ENCODE measurements at regions not wholly inside any gene's neighbourhood (a gene's known extent, or its start where the extent isn't known, plus 50 kb on each side); places are given as distances from the start of the nearest gene placed in this dataset.

- TF ChIP-seq, protein P1, sequence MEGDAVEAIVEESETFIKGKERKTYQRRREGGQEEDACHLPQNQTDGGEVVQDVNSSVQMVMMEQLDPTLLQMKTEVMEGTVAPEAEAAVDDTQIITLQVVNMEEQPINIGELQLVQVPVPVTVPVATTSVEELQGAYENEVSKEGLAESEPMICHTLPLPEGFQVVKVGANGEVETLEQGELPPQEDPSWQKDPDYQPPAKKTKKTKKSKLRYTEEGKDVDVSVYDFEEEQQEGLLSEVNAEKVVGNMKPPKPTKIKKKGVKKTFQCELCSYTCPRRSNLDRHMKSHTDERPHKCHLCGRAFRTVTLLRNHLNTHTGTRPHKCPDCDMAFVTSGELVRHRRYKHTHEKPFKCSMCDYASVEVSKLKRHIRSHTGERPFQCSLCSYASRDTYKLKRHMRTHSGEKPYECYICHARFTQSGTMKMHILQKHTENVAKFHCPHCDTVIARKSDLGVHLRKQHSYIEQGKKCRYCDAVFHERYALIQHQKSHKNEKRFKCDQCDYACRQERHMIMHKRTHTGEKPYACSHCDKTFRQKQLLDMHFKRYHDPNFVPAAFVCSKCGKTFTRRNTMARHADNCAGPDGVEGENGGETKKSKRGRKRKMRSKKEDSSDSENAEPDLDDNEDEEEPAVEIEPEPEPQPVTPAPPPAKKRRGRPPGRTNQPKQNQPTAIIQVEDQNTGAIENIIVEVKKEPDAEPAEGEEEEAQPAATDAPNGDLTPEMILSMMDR (IDR thresholded peaks at IDR 0.05) = no peak
- TF ChIP-seq EP300 (IDR thresholded peaks at IDR 0.05) (no peak), POLR2A (IDR thresholded peaks at IDR 0.05) (no peak)
Observed at GRCh38 chr6:40036186-40036585, 101.9 kb upstream of the MOCS1 start.

Measured in gastroesophageal sphincter (tissue), 3 donors.